HCT116 (cell line): ENCODE measurements at regions not wholly inside any gene's neighbourhood (a gene's known extent, or its start where the extent isn't known, plus 50 kb on each side); places are given as distances from the start of the nearest gene placed in this dataset.

Source experiments
- ATAC-seq: fragments of 200-7000 bp; cut with Tn5 transposase; 2 replicates; pipeline ENCODE4 v1.9.1; 2020; ENCODE audit warnings: mild to moderate bottlenecking, moderate library complexity
- BruUV-seq: library from RNA; stranded (reverse); fragments of 400-500 nt; replicated peaks from 2 replicates; lab custom pipeline; 2021; lab: Mats Ljungman, UMichigan
- CTCF ChIA-PET: fragments of 300-600 bp; sonication (Branson Sonifier 250); formaldehyde crosslinking; loops from one replicate; lab custom pipeline; 2021; ENCODE audit warnings: antibody characterized with exemption; lab: Charles Lee
- POLR2A ChIA-PET: fragments of 300-600, 350-600 bp; sonication (Branson Sonifier 250); formaldehyde crosslinking; loops from one replicate; lab custom pipeline; 2021; ENCODE audit warnings: antibody characterized with exemption; lab: Charles Lee
- RAD21 ChIA-PET, 2 experiments: fragments of 300-600 bp; sonication (Branson Sonifier 250); formaldehyde crosslinking; loops; one replicate each; lab custom pipeline; 2023; ENCODE audit warnings: low total read pairs in 2 of 2; ENCODE audit not compliant: uncharacterized antibody in 2 of 2, unreplicated experiment in 2 of 2, low non-redundant PET in 1 of 2; lab: Charles Lee
- DNase-seq: peaks from one replicate; pipeline ENCODE4 v3.0.0-alpha.2; 2010; ENCODE audit warnings: low read depth, low spot score
- H2AFZ ChIP-seq: fragments of 200-600 bp; shearing (Covaris generic), sonication (generic); 2 replicates; pipeline ENCODE4 v1.6.1; 2017; ENCODE audit warnings: low read depth, mixed run types, mixed read lengths, antibody characterized with exemption, low read length; ENCODE audit not compliant: poor library complexity, severe bottlenecking
- H3K27ac ChIP-seq: 2 replicates; pipeline ENCODE4 v1.5.1; 2012; ENCODE audit warnings: low read depth, low read length
- H3K27me3 ChIP-seq: fragments of 200-600 bp; sonication (generic); 2 replicates; pipeline ENCODE4 v1.6.1; 2016; ENCODE audit warnings: mixed run types, low read length, mixed read lengths; ENCODE audit not compliant: insufficient read depth
- H3K36me3 ChIP-seq, 2 experiments: fragments of 200-500 bp in 1 of 2; fragments of 200-600 bp in 1 of 2; sonication (Bioruptor generic) in 1 of 2; sonication (generic) in 1 of 2; 2 replicates each; pipeline versions ENCODE4 v1.5.1 to v1.6.1; 2014 to 2016; ENCODE audit warnings: low read length in 2 of 2, inconsistent platforms in 1 of 2, mixed read lengths in 1 of 2, mixed run types in 1 of 2; ENCODE audit not compliant: insufficient read depth in 2 of 2, control insufficient read depth in 1 of 2
- H3K4me1 ChIP-seq, 2 experiments: fragments of 200-600 bp in 1 of 2; sonication (generic) in 1 of 2; 2 replicates each; pipeline versions ENCODE4 v1.5.1 to v1.6.1; 2012 to 2017; ENCODE audit warnings: low read length in 2 of 2, inconsistent platforms in 1 of 2, mild to moderate bottlenecking in 1 of 2, mixed read lengths in 1 of 2, mixed run types in 1 of 2, moderate library complexity in 1 of 2; ENCODE audit not compliant: insufficient read depth in 2 of 2, control insufficient read depth in 1 of 2
- H3K4me2 ChIP-seq: fragments of 200-600 bp; sonication (generic); 2 replicates; pipeline ENCODE4 v1.6.1; 2017; ENCODE audit warnings: mixed run types, low read length, mixed read lengths
- H3K4me3 ChIP-seq, 2 experiments: fragments of 200-600 bp in 1 of 2; sonication (generic) in 1 of 2; replicated peaks in 1 of 2; 2 replicates each; pipeline ENCODE4 v1.5.1; 2011 to 2016; ENCODE audit warnings: low read length in 2 of 2, control low read depth in 1 of 2, low read depth in 1 of 2, mild to moderate bottlenecking in 1 of 2, mixed read lengths in 1 of 2, mixed run types in 1 of 2
- H3K79me2 ChIP-seq: fragments of 200-600 bp; sonication (generic); 2 replicates; pipeline ENCODE4 v1.6.1; 2017; ENCODE audit warnings: mild to moderate bottlenecking, mixed run types, low read length, moderate library complexity, mixed read lengths; ENCODE audit not compliant: insufficient read depth
- H3K9ac ChIP-seq: fragments of 200-600 bp; sonication (generic); 2 replicates; pipeline ENCODE4 v1.6.1; 2016; ENCODE audit warnings: low read length, mixed read lengths
- H3K9me2 ChIP-seq: fragments of 200-600 bp; sonication (generic), shearing (Covaris generic); 2 replicates; pipeline ENCODE4 v1.6.1; 2017; ENCODE audit warnings: mixed run types, mild to moderate bottlenecking, moderate library complexity; ENCODE audit not compliant: insufficient read depth
- H3K9me3 ChIP-seq, 2 experiments: fragments of 200-500 bp in 1 of 2; fragments of 200-600 bp in 1 of 2; sonication (Bioruptor generic) in 1 of 2; sonication (generic) in 1 of 2; 2 replicates each; pipeline ENCODE4 v1.6.1; 2014 to 2017; ENCODE audit warnings: low read length in 2 of 2, mixed read lengths in 2 of 2, inconsistent platforms in 1 of 2, low read depth in 1 of 2, mild to moderate bottlenecking in 1 of 2, mixed run types in 1 of 2, moderate library complexity in 1 of 2; ENCODE audit not compliant: control insufficient read depth in 1 of 2, insufficient read depth in 1 of 2
- H4K20me1 ChIP-seq: fragments of 200-600 bp; sonication (generic), shearing (Covaris generic); 2 replicates; pipeline ENCODE4 v1.6.1; 2017; ENCODE audit warnings: mixed run types, mild to moderate bottlenecking, moderate library complexity; ENCODE audit not compliant: insufficient read depth
- CBX3 ChIP-seq: IDR thresholded peaks from 2 replicates; pipeline ENCODE4 v1.6.1; 2012; ENCODE audit warnings: low read depth
- EGR1 ChIP-seq: IDR thresholded peaks from 2 replicates; pipeline ENCODE4 v1.6.1; 2012; ENCODE audit warnings: low read depth
- EZH2 ChIP-seq: fragments of 200-600 bp; sonication (generic); IDR thresholded peaks from 2 replicates; pipeline ENCODE4 v1.6.1; 2017; ENCODE audit warnings: antibody characterized with exemption, mixed run types
- JUND ChIP-seq: IDR thresholded peaks from 2 replicates; pipeline ENCODE4 v1.6.1; 2012
- SIN3A ChIP-seq: IDR thresholded peaks from 2 replicates; pipeline ENCODE4 v1.6.1; 2012; ENCODE audit warnings: low read depth
- SRF ChIP-seq: IDR thresholded peaks from 2 replicates; pipeline ENCODE4 v1.6.1; 2012; ENCODE audit warnings: low read depth
- TCF7L2 ChIP-seq: IDR thresholded peaks from 2 replicates; pipeline ENCODE4 v1.7.0; 2011; ENCODE audit warnings: borderline replicate concordance, inconsistent platforms; ENCODE audit not compliant: insufficient read depth, insufficient read length; ENCODE audit errors: extremely low read depth
- ZFX ChIP-seq: fragments of 450-650 bp; IDR thresholded peaks from 2 replicates; pipeline ENCODE4 v1.6.1; 2017
- intact Hi-C: fragments of 100-400 bp; cut with micrococcal nuclease; formaldehyde crosslinking; loops from 2 replicates; pipeline ENCODE4 v1.10.0; 2022
- TF ChIP-seq, protein P1 (sequence below): IDR thresholded peaks from 2 replicates; pipeline ENCODE4 v1.6.1; 2012
- TF ChIP-seq, protein P2 (sequence below): IDR thresholded peaks from 2 replicates; pipeline ENCODE4 v1.6.1; 2012; ENCODE audit warnings: low read depth
- TF ChIP-seq, protein P3 (sequence below), 3 experiments: fragments of 200-600 bp in 1 of 3; sonication (generic) in 1 of 3; IDR thresholded peaks in 2 of 3; conservative IDR thresholded peaks in 1 of 3; 2 replicates each; pipeline ENCODE4 v1.5.1; 2012 to 2017; ENCODE audit warnings: low read depth in 2 of 3, low read length in 2 of 3, antibody characterized with exemption in 1 of 3, borderline replicate concordance in 1 of 3, control low read depth in 1 of 3, mild to moderate bottlenecking in 1 of 3, mixed read lengths in 1 of 3, mixed run types in 1 of 3, moderate library complexity in 1 of 3; ENCODE audit not compliant: insufficient read depth in 1 of 3
- TF ChIP-seq, protein P4 (sequence below): IDR thresholded peaks from 2 replicates; pipeline ENCODE4 v1.6.1; 2011; ENCODE audit warnings: mild to moderate bottlenecking, low read length, moderate library complexity; ENCODE audit not compliant: insufficient replicate concordance; ENCODE audit errors: extremely low read depth

DNA sequence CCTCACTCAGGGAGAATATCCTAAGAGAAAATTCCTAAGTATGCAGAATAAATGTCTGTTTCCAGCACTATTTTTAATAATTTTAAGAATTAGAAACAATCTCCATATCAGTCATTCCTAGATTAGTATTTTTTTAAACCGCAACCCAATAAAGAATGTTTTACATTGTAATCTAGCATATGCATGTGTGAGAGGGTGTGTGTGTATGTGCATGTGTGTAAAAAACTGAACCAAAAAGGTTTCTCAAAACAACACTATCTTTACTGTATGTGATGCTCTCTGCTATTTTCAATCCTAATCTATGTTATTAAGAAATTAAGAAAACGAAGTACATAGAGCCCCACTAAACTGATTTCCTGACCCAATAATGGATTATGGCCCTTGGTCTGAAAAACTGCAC is 90.6 kb upstream of the AKIP1 start:
- H3K4me2 ChIP-seq: no peak overlapping the region
- H3K9me3 ChIP-seq: no peaks in the 10 kb centered on the region
- no peaks in the 10 kb centered on the region for H3K4me1 ChIP-seq
- no peaks in the 10 kb centered on the region for H4K20me1 ChIP-seq
- no TSS peak for BruUV-seq
- no peak for TF ChIP-seq SRF
- TF ChIP-seq EZH2: no peak
- TF ChIP-seq CBX3: no peak
- TF ChIP-seq ZFX: no peak
- TF ChIP-seq, protein P1, sequence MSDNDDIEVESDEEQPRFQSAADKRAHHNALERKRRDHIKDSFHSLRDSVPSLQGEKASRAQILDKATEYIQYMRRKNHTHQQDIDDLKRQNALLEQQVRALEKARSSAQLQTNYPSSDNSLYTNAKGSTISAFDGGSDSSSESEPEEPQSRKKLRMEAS: no peak
- no peak for TF ChIP-seq JUND
- no peak for TF ChIP-seq EGR1
- TF ChIP-seq, protein P2, sequence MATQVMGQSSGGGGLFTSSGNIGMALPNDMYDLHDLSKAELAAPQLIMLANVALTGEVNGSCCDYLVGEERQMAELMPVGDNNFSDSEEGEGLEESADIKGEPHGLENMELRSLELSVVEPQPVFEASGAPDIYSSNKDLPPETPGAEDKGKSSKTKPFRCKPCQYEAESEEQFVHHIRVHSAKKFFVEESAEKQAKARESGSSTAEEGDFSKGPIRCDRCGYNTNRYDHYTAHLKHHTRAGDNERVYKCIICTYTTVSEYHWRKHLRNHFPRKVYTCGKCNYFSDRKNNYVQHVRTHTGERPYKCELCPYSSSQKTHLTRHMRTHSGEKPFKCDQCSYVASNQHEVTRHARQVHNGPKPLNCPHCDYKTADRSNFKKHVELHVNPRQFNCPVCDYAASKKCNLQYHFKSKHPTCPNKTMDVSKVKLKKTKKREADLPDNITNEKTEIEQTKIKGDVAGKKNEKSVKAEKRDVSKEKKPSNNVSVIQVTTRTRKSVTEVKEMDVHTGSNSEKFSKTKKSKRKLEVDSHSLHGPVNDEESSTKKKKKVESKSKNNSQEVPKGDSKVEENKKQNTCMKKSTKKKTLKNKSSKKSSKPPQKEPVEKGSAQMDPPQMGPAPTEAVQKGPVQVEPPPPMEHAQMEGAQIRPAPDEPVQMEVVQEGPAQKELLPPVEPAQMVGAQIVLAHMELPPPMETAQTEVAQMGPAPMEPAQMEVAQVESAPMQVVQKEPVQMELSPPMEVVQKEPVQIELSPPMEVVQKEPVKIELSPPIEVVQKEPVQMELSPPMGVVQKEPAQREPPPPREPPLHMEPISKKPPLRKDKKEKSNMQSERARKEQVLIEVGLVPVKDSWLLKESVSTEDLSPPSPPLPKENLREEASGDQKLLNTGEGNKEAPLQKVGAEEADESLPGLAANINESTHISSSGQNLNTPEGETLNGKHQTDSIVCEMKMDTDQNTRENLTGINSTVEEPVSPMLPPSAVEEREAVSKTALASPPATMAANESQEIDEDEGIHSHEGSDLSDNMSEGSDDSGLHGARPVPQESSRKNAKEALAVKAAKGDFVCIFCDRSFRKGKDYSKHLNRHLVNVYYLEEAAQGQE: no peak
- TF ChIP-seq, protein P3, sequence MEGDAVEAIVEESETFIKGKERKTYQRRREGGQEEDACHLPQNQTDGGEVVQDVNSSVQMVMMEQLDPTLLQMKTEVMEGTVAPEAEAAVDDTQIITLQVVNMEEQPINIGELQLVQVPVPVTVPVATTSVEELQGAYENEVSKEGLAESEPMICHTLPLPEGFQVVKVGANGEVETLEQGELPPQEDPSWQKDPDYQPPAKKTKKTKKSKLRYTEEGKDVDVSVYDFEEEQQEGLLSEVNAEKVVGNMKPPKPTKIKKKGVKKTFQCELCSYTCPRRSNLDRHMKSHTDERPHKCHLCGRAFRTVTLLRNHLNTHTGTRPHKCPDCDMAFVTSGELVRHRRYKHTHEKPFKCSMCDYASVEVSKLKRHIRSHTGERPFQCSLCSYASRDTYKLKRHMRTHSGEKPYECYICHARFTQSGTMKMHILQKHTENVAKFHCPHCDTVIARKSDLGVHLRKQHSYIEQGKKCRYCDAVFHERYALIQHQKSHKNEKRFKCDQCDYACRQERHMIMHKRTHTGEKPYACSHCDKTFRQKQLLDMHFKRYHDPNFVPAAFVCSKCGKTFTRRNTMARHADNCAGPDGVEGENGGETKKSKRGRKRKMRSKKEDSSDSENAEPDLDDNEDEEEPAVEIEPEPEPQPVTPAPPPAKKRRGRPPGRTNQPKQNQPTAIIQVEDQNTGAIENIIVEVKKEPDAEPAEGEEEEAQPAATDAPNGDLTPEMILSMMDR (IDR thresholded peaks at IDR 0.05 in 2 of 3, conservative IDR thresholded peaks at IDR 0.05 in 1 of 3; ENCODE audit: borderline replicate concordance in 1 of 3, insufficient read depth in 1 of 3, low read depth in 2 of 3, low read length in 2 of 3): no peak
- TF ChIP-seq, protein P4, sequence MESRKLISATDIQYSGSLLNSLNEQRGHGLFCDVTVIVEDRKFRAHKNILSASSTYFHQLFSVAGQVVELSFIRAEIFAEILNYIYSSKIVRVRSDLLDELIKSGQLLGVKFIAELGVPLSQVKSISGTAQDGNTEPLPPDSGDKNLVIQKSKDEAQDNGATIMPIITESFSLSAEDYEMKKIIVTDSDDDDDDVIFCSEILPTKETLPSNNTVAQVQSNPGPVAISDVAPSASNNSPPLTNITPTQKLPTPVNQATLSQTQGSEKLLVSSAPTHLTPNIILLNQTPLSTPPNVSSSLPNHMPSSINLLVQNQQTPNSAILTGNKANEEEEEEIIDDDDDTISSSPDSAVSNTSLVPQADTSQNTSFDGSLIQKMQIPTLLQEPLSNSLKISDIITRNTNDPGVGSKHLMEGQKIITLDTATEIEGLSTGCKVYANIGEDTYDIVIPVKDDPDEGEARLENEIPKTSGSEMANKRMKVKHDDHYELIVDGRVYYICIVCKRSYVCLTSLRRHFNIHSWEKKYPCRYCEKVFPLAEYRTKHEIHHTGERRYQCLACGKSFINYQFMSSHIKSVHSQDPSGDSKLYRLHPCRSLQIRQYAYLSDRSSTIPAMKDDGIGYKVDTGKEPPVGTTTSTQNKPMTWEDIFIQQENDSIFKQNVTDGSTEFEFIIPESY: no peak
- no peak for TF ChIP-seq SIN3A
- TF ChIP-seq TCF7L2: no peak
- RAD21 ChIA-PET: no interaction called here
- CTCF ChIA-PET: no interaction called here
- H3K9ac ChIP-seq: no peak overlapping the region
- H3K79me2 ChIP-seq: no peaks in the 10 kb centered on the region
- H3K27ac ChIP-seq: no peak overlapping the region
- intact Hi-C loops: no loop called here
- H3K9me2 ChIP-seq: peaks cover under 1% of the 10 kb centered on the region; the same call in 1 of the 2 replicates
- no peak overlapping the region for H2AFZ ChIP-seq
- POLR2A ChIA-PET: no interaction called here
- no peaks in the 10 kb centered on the region for H3K36me3 ChIP-seq
- DNase-seq (no peak), ATAC-seq (no peak)
- H3K27me3 ChIP-seq: no peaks in the 10 kb centered on the region
- no peak overlapping the region for H3K4me3 ChIP-seq
